Endothelial cell of umbilical vein (primary cell): ENCODE measurements at regions not wholly inside any gene's neighbourhood (a gene's known extent, or its start where the extent isn't known, plus 50 kb on each side); places are given as distances from the start of the nearest gene placed in this dataset.

ENCODE experiments used
- BruUV-seq: library from RNA; stranded (reverse); fragments of 400-500 nt; replicated peaks from 2 replicates; lab custom pipeline; 2021; lab: Mats Ljungman, UMichigan
- CTCF ChIA-PET: fragments of 300-600, 350-600 bp; sonication (Branson Sonifier 250); formaldehyde crosslinking; loops from one replicate; lab custom pipeline; 2021; ENCODE audit warnings: antibody characterized with exemption, inconsistent platforms; lab: Charles Lee
- POLR2A ChIA-PET: fragments of 300-600, 350-600 bp; sonication (Branson Sonifier 250); formaldehyde crosslinking; loops from one replicate; lab custom pipeline; 2021; ENCODE audit warnings: antibody characterized with exemption, inconsistent platforms; lab: Charles Lee
- DNase-seq: peaks from one replicate; pipeline ENCODE4 v3.0.0-alpha.2; 2011; ENCODE audit warnings: low read depth, low spot score
- FAIRE-seq: peaks from 2 replicates; lab custom pipeline; 2011; peaks lifted over from hg19 to GRCh38; lab: Jason Lieb, UNC
- H2AFZ ChIP-seq: 2 replicates; pipeline ENCODE4 v1.6.0; 2012; ENCODE audit warnings: low read depth, low read length, control low read depth, inconsistent platforms
- H3K27ac ChIP-seq: 2 replicates; pipeline ENCODE4 v1.5.1; 2011; ENCODE audit warnings: low read depth, mild to moderate bottlenecking, control low read depth, low read length, moderate library complexity; ENCODE audit not compliant: insufficient read depth
- H3K27me3 ChIP-seq, 2 experiments: 2 replicates each; pipeline versions ENCODE4 v1.6.0 to v1.6.1; 2011; ENCODE audit warnings: low read length in 2 of 2, mixed read lengths in 1 of 2; ENCODE audit not compliant: control insufficient read depth in 2 of 2, insufficient read depth in 2 of 2
- H3K36me3 ChIP-seq, 2 experiments: 2 replicates in 1 of 2; 3 replicates in 1 of 2; pipeline ENCODE4 v1.5.1; 2011; ENCODE audit warnings: low read length in 2 of 2, mild to moderate bottlenecking in 1 of 2, moderate library complexity in 1 of 2; ENCODE audit not compliant: control insufficient read depth in 2 of 2, insufficient read depth in 2 of 2; ENCODE audit errors: extremely low read depth in 1 of 2
- H3K4me1 ChIP-seq: 3 replicates; pipeline ENCODE4 v1.5.1; 2011; ENCODE audit warnings: mild to moderate bottlenecking, low read length; ENCODE audit not compliant: control insufficient read depth, insufficient read depth; ENCODE audit errors: extremely low read depth
- H3K4me2 ChIP-seq: 2 replicates; pipeline ENCODE4 v1.6.1; 2011; ENCODE audit warnings: low read length, control low read depth, mixed read lengths; ENCODE audit not compliant: insufficient read depth
- H3K4me3 ChIP-seq, 3 experiments: fragments of 200-600 bp in 1 of 3; sonication (generic), shearing (Covaris generic) in 1 of 3; replicated peaks in 1 of 3; 2 replicates each; pipeline ENCODE4 v1.5.1; 2011 to 2016; ENCODE audit warnings: control low read depth in 3 of 3, low read length in 3 of 3, mild to moderate bottlenecking in 2 of 3, inconsistent platforms in 1 of 3, low read depth in 1 of 3, moderate library complexity in 1 of 3; ENCODE audit not compliant: insufficient read depth in 1 of 3
- H3K79me2 ChIP-seq: 2 replicates; pipeline ENCODE4 v1.6.0; 2012; ENCODE audit warnings: low read length, inconsistent platforms; ENCODE audit not compliant: control insufficient read depth, insufficient read depth
- H3K9ac ChIP-seq: replicated peaks from 2 replicates; pipeline ENCODE3; 2011; ENCODE audit warnings: low read length, control low read depth; ENCODE audit not compliant: insufficient read depth; ENCODE audit errors: extremely low read depth
- H3K9me1 ChIP-seq: replicated peaks from 3 replicates; pipeline ENCODE4 v1.6.0; 2011; ENCODE audit warnings: mild to moderate bottlenecking, low read length; ENCODE audit not compliant: control insufficient read depth, insufficient read depth; ENCODE audit errors: extremely low read depth
- H3K9me3 ChIP-seq: replicated peaks from 2 replicates; pipeline ENCODE4 v1.5.1; 2012; ENCODE audit warnings: low read length, inconsistent platforms; ENCODE audit not compliant: control insufficient read depth, insufficient read depth
- H4K20me1 ChIP-seq: replicated peaks from 2 replicates; pipeline ENCODE3; 2011; ENCODE audit warnings: mild to moderate bottlenecking, low read length; ENCODE audit not compliant: control insufficient read depth, insufficient read depth; ENCODE audit errors: extremely low read depth
- EZH2 ChIP-seq: IDR thresholded peaks from 2 replicates; pipeline ENCODE4 v1.6.1; 2012; ENCODE audit warnings: borderline replicate concordance, low read depth, mild to moderate bottlenecking, moderate library complexity, low read length, inconsistent platforms; ENCODE audit not compliant: severe bottlenecking
- FOS ChIP-seq: IDR thresholded peaks from 2 replicates; pipeline ENCODE4 v1.6.1; 2011; ENCODE audit warnings: mild to moderate bottlenecking, low read length, moderate library complexity, borderline replicate concordance; ENCODE audit not compliant: insufficient read depth
- GATA2 ChIP-seq: IDR thresholded peaks from 2 replicates; pipeline ENCODE4 v1.7.0; 2011; ENCODE audit warnings: low read depth, mild to moderate bottlenecking, moderate library complexity, mixed read lengths, low read length; ENCODE audit not compliant: insufficient read length, insufficient read depth
- JUN ChIP-seq: IDR thresholded peaks from 2 replicates; pipeline ENCODE4 v1.6.1; 2011; ENCODE audit warnings: borderline replicate concordance, low read depth; ENCODE audit not compliant: insufficient read length, insufficient read depth
- MYC ChIP-seq: IDR thresholded peaks from one replicate; pipeline ENCODE4 v1.6.1; 2011; ENCODE audit warnings: mild to moderate bottlenecking, low read depth, low read length
- POLR2A ChIP-seq: IDR thresholded peaks from 2 replicates; pipeline ENCODE4 v1.6.1; 2012; ENCODE audit warnings: low read depth, mild to moderate bottlenecking, control low read depth, low read length
- POLR2AphosphoS5 ChIP-seq: IDR thresholded peaks from 2 replicates; pipeline ENCODE4 v1.6.1; 2012; ENCODE audit warnings: low read depth, mild to moderate bottlenecking, control low read depth, low read length, moderate library complexity; ENCODE audit not compliant: insufficient read depth
- dilution Hi-C: fragments of 300-500 bp; cut with MboI; formaldehyde crosslinking; loops from one replicate; pipeline ENCODE4 v1.15.0; 2019; ENCODE audit warnings: low sequenced_read_pairs; ENCODE audit not compliant: extremely low pct_ligation_motif_present
- intact Hi-C: fragments of 100-400 bp; cut with micrococcal nuclease; formaldehyde crosslinking; loops from one replicate; pipeline ENCODE4 v1.10.0; 2022
- TF ChIP-seq, protein P1 (sequence below), 2 donors: IDR thresholded peaks; 1 replicate in 1 of 2; 2 replicates in 1 of 2; pipeline ENCODE4 v1.5.1; 2011; ENCODE audit warnings: low read length in 2 of 2, mild to moderate bottlenecking in 2 of 2, moderate library complexity in 2 of 2, control low read depth in 1 of 2, inconsistent platforms in 1 of 2, low read depth in 1 of 2; ENCODE audit not compliant: insufficient read depth in 1 of 2; ENCODE audit errors: extremely low read depth in 1 of 2
- TF ChIP-seq, protein P2 (sequence below): IDR thresholded peaks from 2 replicates; pipeline ENCODE4 v1.6.1; 2011; ENCODE audit not compliant: insufficient read depth, insufficient read length

DNA sequence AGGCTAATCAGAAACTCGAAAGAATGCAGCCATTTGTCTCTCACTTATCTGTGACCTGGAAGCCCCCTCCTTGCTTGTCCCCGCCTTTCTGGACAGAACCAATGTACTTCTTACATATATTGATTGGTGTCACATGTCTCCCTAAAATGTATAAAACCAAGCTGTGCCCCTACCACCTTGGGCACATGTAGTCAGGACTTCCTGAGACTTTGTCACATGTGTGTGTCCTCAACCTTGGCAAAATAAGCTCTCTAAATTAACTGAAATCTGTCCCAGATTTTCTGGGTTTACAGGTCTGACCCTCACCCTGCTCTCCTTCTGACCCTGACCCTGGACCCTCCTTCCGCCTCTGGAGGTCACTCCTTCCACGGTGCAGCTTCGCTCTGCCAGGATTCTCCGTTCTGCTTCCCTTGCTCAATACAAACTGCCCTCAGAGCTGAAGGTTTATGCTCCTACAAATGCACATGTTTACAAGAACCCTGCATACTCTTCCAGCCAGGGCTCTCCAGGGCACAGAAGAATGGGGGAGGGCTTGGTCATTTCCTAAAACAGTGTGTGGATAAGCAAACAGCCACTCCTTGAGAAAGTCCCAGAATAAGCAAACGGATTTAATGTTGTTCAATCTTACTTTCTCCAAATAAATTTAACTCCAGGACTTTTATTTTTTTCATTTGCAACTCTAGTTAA, 160.5 kb downstream of the ACTL8 start:
- no peak overlapping the region for H3K4me2 ChIP-seq
- no peak overlapping the region for H3K4me3 ChIP-seq
- H4K20me1 ChIP-seq, result no peaks in the 10 kb centered on the region
- dilution Hi-C loops (no loop called here), intact Hi-C loops (no loop called here)
- no peaks in the 10 kb centered on the region for H3K9me1 ChIP-seq
- no peak overlapping the region for H2AFZ ChIP-seq
- H3K9ac ChIP-seq, result no peak overlapping the region
- no peaks in the 10 kb centered on the region for H3K79me2 ChIP-seq
- no peaks in the 10 kb centered on the region for H3K27me3 ChIP-seq
- H3K9me3 ChIP-seq, result peaks cover 2% of the 10 kb centered on the region
- TF ChIP-seq, protein P1, sequence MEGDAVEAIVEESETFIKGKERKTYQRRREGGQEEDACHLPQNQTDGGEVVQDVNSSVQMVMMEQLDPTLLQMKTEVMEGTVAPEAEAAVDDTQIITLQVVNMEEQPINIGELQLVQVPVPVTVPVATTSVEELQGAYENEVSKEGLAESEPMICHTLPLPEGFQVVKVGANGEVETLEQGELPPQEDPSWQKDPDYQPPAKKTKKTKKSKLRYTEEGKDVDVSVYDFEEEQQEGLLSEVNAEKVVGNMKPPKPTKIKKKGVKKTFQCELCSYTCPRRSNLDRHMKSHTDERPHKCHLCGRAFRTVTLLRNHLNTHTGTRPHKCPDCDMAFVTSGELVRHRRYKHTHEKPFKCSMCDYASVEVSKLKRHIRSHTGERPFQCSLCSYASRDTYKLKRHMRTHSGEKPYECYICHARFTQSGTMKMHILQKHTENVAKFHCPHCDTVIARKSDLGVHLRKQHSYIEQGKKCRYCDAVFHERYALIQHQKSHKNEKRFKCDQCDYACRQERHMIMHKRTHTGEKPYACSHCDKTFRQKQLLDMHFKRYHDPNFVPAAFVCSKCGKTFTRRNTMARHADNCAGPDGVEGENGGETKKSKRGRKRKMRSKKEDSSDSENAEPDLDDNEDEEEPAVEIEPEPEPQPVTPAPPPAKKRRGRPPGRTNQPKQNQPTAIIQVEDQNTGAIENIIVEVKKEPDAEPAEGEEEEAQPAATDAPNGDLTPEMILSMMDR (IDR thresholded peaks at IDR 0.05; ENCODE audit: extremely low read depth in 1 of 2, insufficient read depth in 1 of 2, low read depth in 1 of 2, low read length in 2 of 2), result no peak
- no peak for TF ChIP-seq JUN
- TF ChIP-seq, protein P2, sequence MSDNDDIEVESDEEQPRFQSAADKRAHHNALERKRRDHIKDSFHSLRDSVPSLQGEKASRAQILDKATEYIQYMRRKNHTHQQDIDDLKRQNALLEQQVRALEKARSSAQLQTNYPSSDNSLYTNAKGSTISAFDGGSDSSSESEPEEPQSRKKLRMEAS, result no peak
- TF ChIP-seq POLR2A, result no peak
- POLR2A ChIA-PET, result no interaction called here
- DNase-seq, result no peak
- no peaks in the 10 kb centered on the region for H3K36me3 ChIP-seq
- no TSS peak for BruUV-seq
- CTCF ChIA-PET, result no interaction called here
- no peaks in the 10 kb centered on the region for H3K4me1 ChIP-seq
- FAIRE-seq, result no peak
- no peak overlapping the region for H3K27ac ChIP-seq

DNA sequence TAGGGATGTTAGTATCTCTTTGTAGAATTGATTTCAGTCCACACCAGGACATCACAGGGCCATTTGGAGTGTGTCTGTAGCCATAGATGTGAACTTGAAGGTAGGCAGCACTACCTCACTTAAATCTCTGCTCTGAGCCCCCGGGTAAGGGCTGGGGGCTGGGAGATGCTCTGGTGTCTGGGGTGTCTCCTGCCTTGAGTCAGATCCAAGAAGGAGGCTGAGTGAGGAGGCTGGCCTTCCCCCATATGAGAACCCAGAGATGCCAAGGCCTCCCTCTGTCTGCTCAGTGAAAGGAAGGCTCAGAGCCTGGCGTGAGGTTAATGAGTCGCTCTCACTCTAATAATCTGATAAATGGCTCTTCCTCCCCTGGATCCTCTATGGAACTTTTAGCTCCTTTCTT, 161.6 kb downstream of the ACTL8 start:
- TF ChIP-seq FOS, result no peak
- TF ChIP-seq POLR2AphosphoS5, result no peak
- TF ChIP-seq EZH2, result no peak
- TF ChIP-seq POLR2A, result no peak
- TF ChIP-seq, protein P1 (IDR thresholded peaks at IDR 0.05; ENCODE audit: extremely low read depth in 1 of 2, insufficient read depth in 1 of 2, low read depth in 1 of 2, low read length in 2 of 2), result no peak
- no peak for TF ChIP-seq JUN
- no peak for TF ChIP-seq MYC
- no peak for TF ChIP-seq GATA2
- TF ChIP-seq, protein P2, result no peak
- DNase-seq, result no peak
- no peak for FAIRE-seq
- POLR2A ChIA-PET, result no interaction called here
- H3K4me1 ChIP-seq, result no peaks in the 10 kb centered on the region
- H3K27me3 ChIP-seq, result no peaks in the 10 kb centered on the region
- H3K9me3 ChIP-seq, result peaks cover 2% of the 10 kb centered on the region
- no peak overlapping the region for H3K4me3 ChIP-seq
- intact Hi-C loops, result no loop called here
- dilution Hi-C loops, result no loop called here
- no peaks in the 10 kb centered on the region for H3K79me2 ChIP-seq
- no peaks in the 10 kb centered on the region for H3K36me3 ChIP-seq
- no peak overlapping the region for H3K27ac ChIP-seq
- H4K20me1 ChIP-seq, result no peaks in the 10 kb centered on the region
- CTCF ChIA-PET, result no interaction called here
- no peaks in the 10 kb centered on the region for H3K9me1 ChIP-seq
- no TSS peak for BruUV-seq
- no peak overlapping the region for H3K9ac ChIP-seq
- H2AFZ ChIP-seq, result no peak overlapping the region
- no peak overlapping the region for H3K4me2 ChIP-seq
